Epithelial cell of esophagus (primary cell): ENCODE measurements at regions not wholly inside any gene's neighbourhood (a gene's known extent, or its start where the extent isn't known, plus 50 kb on each side); places are given as distances from the start of the nearest gene placed in this dataset.

ENCODE experiments used
- DNase-seq: peaks from one replicate; pipeline ENCODE4 v3.0.0; 2010; ENCODE audit warnings: low read depth
- H3K4me3 ChIP-seq: 2 replicates; pipeline ENCODE4 v1.5.1; 2011; ENCODE audit warnings: mild to moderate bottlenecking, low read length, control low read depth
- CTCF ChIP-seq: IDR thresholded peaks from 2 replicates; pipeline ENCODE4 v1.5.1; 2011; ENCODE audit warnings: low read depth, mild to moderate bottlenecking, low read length, control low read depth, inconsistent platforms; ENCODE audit not compliant: insufficient read depth; ENCODE audit errors: missing control alignments

GRCh38 chr1:101088431-101088830, 62.8 kb upstream of the DPH5 start:
- no peak overlapping the region for H3K4me3 ChIP-seq
- no peak for DNase-seq
- TF ChIP-seq CTCF: no peak

- no peak for TF ChIP-seq CTCF
- no peak overlapping the region for H3K4me3 ChIP-seq
- no peak for DNase-seq
Observed at GRCh38 chr1:101086783-101087182, 61.2 kb upstream of the DPH5 start.

- TF ChIP-seq CTCF: no peak
- DNase-seq: no peak
- H3K4me3 ChIP-seq: no peak overlapping the region
Observed at GRCh38 chr1:101081496-101082488, 56.2 kb upstream of the DPH5 start.

- no peak for TF ChIP-seq CTCF
- DNase-seq: no peak
- no peak overlapping the region for H3K4me3 ChIP-seq
Observed at GRCh38 chr1:101080859-101081258, 55.3 kb upstream of the DPH5 start.

GRCh38 chr1:101079341-101079740, 53.8 kb upstream of the DPH5 start:
- no peak for TF ChIP-seq CTCF
- no peak for DNase-seq
- no peak overlapping the region for H3K4me3 ChIP-seq

GRCh38 chr1:101077849-101078248, 52.3 kb upstream of the DPH5 start:
- no peak for DNase-seq
- TF ChIP-seq CTCF: no peak
- H3K4me3 ChIP-seq: no peak overlapping the region
